Naive thymus-derived CD4-positive, alpha-beta T cell (primary cell): ENCODE measurements at regions not wholly inside any gene's neighbourhood (a gene's known extent, or its start where the extent isn't known, plus 50 kb on each side); places are given as distances from the start of the nearest gene placed in this dataset.

ENCODE experiments used
- ATAC-seq: fragments of 150-1000 bp; cut with Tn5 transposase; 2 replicates; pipeline ENCODE4 v1.10.0; 2021; ENCODE audit warnings: mild to moderate bottlenecking, moderate library complexity
- CTCF ChIA-PET: fragments of 350-600 bp; sonication (Branson Sonifier 250); formaldehyde crosslinking; loops from one replicate; lab custom pipeline; 2021; ENCODE audit warnings: antibody characterized with exemption; lab: Charles Lee
- POLR2A ChIA-PET: fragments of 350-600 bp; sonication (Branson Sonifier 250); formaldehyde crosslinking; loops from one replicate; lab custom pipeline; 2021; ENCODE audit warnings: antibody characterized with exemption, inconsistent platforms; lab: Charles Lee
- DNase-seq, 9 donors: peaks; one replicate each; pipeline versions ENCODE4 v3.0.0 to v3.0.0-alpha.2; 2020 to 2022; ENCODE audit warnings: mixed read lengths in 1 of 9
- H3K27ac ChIP-seq: one replicate; pipeline ENCODE4 v1.7.0; 2013; ENCODE audit warnings: mild to moderate bottlenecking, low read depth, low read length, moderate library complexity
- H3K27me3 ChIP-seq, 2 donors: one replicate each; pipeline ENCODE4 v1.7.0; 2013; ENCODE audit warnings: low read length in 2 of 2, mild to moderate bottlenecking in 2 of 2, moderate library complexity in 2 of 2; ENCODE audit not compliant: control insufficient read depth in 2 of 2, insufficient read depth in 2 of 2
- H3K36me3 ChIP-seq, 3 experiments: 1 replicate in 2 of 3; 2 replicates in 1 of 3; pipeline ENCODE4 v1.7.0; 2013; ENCODE audit warnings: low read length in 3 of 3, mild to moderate bottlenecking in 3 of 3, moderate library complexity in 1 of 3; ENCODE audit not compliant: insufficient read depth in 3 of 3, control insufficient read depth in 2 of 3
- H3K4me1 ChIP-seq, 2 donors: one replicate each; pipeline ENCODE4 v1.7.0; 2013; ENCODE audit warnings: low read length in 2 of 2, mild to moderate bottlenecking in 2 of 2, moderate library complexity in 1 of 2; ENCODE audit not compliant: control insufficient read depth in 2 of 2, insufficient read depth in 2 of 2
- H3K4me3 ChIP-seq: 2 replicates; pipeline ENCODE4 v1.7.0; 2013; ENCODE audit warnings: mild to moderate bottlenecking, low read length
- H3K9me3 ChIP-seq, 3 experiments: 1 replicate in 2 of 3; 2 replicates in 1 of 3; pipeline ENCODE4 v1.7.0; 2013; ENCODE audit warnings: low read length in 3 of 3; ENCODE audit not compliant: control insufficient read depth in 2 of 3
- H3K27ac Mint-ChIP-seq, 9 donors: one replicate each; pipeline ENCODE4 v1.8.0; 2020 to 2022; ENCODE audit warnings: mixed read lengths in 9 of 9, mild to moderate bottlenecking in 8 of 9, moderate library complexity in 5 of 9, inconsistent platforms in 2 of 9
- H3K27me3 Mint-ChIP-seq, 5 donors: one replicate each; pipeline ENCODE4 v1.8.0; 2021 to 2022; ENCODE audit warnings: mixed read lengths in 5 of 5, mild to moderate bottlenecking in 1 of 5
- H3K36me3 Mint-ChIP-seq, 5 donors: one replicate each; pipeline ENCODE4 v1.8.0; 2020 to 2022; ENCODE audit warnings: mixed read lengths in 5 of 5, mild to moderate bottlenecking in 3 of 5, inconsistent platforms in 1 of 5
- H3K4me1 Mint-ChIP-seq, 7 donors: one replicate each; pipeline ENCODE4 v1.8.0; 2020 to 2022; ENCODE audit warnings: mixed read lengths in 7 of 7, mild to moderate bottlenecking in 3 of 7, inconsistent platforms in 1 of 7
- H3K4me3 Mint-ChIP-seq, 10 donors: one replicate each; pipeline ENCODE4 v1.8.0; 2020 to 2022; ENCODE audit warnings: mild to moderate bottlenecking in 10 of 10, mixed read lengths in 10 of 10, moderate library complexity in 6 of 10, inconsistent platforms in 2 of 10
- H3K9me3 Mint-ChIP-seq, 11 donors: one replicate each; pipeline ENCODE4 v1.8.0; 2020 to 2022; ENCODE audit warnings: mixed read lengths in 11 of 11, mild to moderate bottlenecking in 4 of 11, inconsistent platforms in 1 of 11, moderate library complexity in 1 of 11
- intact Hi-C, 2 donors: fragments of 100-400 bp; cut with micrococcal nuclease; formaldehyde crosslinking; loops; one replicate each; pipeline ENCODE4 v1.15.1; 2023

- Histone ChIP-seq H3K27me3 (no peaks in the 10 kb centered on the region), H3K4me3 (no peak overlapping the region), H3K36me3 (no peaks in the 10 kb centered on the region), H3K27ac (no peak overlapping the region), H3K9me3 (no peaks in the 10 kb centered on the region), H3K4me1 (no peaks in the 10 kb centered on the region)
- ATAC-seq (no peak), DNase-seq (no peak)
- no peaks in the 10 kb centered on the region for H3K27me3 Mint-ChIP-seq
- no peak overlapping the region for H3K4me3 Mint-ChIP-seq
- intact Hi-C loops: no loop called here
- H3K4me1 Mint-ChIP-seq: no peaks in the 10 kb centered on the region
- CTCF ChIA-PET: interaction anchor here (0.6 kb wide), 1 partner anchor 160 kb away, joined by 4 read pairs; no protein-coding TSS in a partner anchor
- H3K9me3 Mint-ChIP-seq: peaks cover 0 to 3% (median 0%) of the 10 kb centered on the region in 11 donors
- H3K36me3 Mint-ChIP-seq: no peaks in the 10 kb centered on the region
- no peak overlapping the region for H3K27ac Mint-ChIP-seq
- POLR2A ChIA-PET: no interaction called here
Measured at GRCh38 chr4:124903995-124904722, 191.6 kb upstream of the ANKRD50 start.

GRCh38 chr4:124902001-124902515, 189.5 kb upstream of the ANKRD50 start:
- Mint-ChIP-seq H3K27ac (no peak overlapping the region), H3K4me1 (no peaks in the 10 kb centered on the region), H3K9me3 (peaks cover 0 to 3% (median 0%) of the 10 kb centered on the region in 11 donors), H3K27me3 (no peaks in the 10 kb centered on the region), H3K4me3 (no peak overlapping the region), H3K36me3 (no peaks in the 10 kb centered on the region)
- Histone ChIP-seq H3K36me3 (no peaks in the 10 kb centered on the region), H3K27me3 (no peaks in the 10 kb centered on the region), H3K27ac (no peak overlapping the region), H3K4me3 (no peak overlapping the region), H3K4me1 (no peaks in the 10 kb centered on the region), H3K9me3 (no peaks in the 10 kb centered on the region)
- DNase-seq (no peak), ATAC-seq (no peak)
- ChIA-PET CTCF (no interaction called here), POLR2A (no interaction called here)
- intact Hi-C loops: no loop called here

- no peak for ATAC-seq
- peaks cover 0 to 4% (median 0%) of the 10 kb centered on the region in 11 donors for H3K9me3 Mint-ChIP-seq
Measured at GRCh38 chr4:124899997-124900396, 187.5 kb upstream of the ANKRD50 start.

GRCh38 chr4:124890522-124890921, 178.0 kb upstream of the ANKRD50 start:
- Histone ChIP-seq H3K4me1 (no peaks in the 10 kb centered on the region), H3K36me3 (no peaks in the 10 kb centered on the region), H3K27ac (no peak overlapping the region), H3K4me3 (no peak overlapping the region), H3K27me3 (no peaks in the 10 kb centered on the region), H3K9me3 (no peaks in the 10 kb centered on the region)
- no peak overlapping the region for H3K27ac Mint-ChIP-seq
- no peaks in the 10 kb centered on the region for H3K36me3 Mint-ChIP-seq
- ChIA-PET CTCF (no interaction called here), POLR2A (no interaction called here)
- no peak for DNase-seq
- peaks cover 0 to 7% (median 0%) of the 10 kb centered on the region in 11 donors for H3K9me3 Mint-ChIP-seq
- no peak for ATAC-seq
- no peak overlapping the region for H3K4me3 Mint-ChIP-seq
- intact Hi-C loops: no loop called here
- H3K4me1 Mint-ChIP-seq: no peaks in the 10 kb centered on the region
- no peaks in the 10 kb centered on the region for H3K27me3 Mint-ChIP-seq

More at GRCh38 chr4:124899997-124900396, 187.5 kb upstream of the ANKRD50 start:
- H3K4me1 ChIP-seq: no peaks in the 10 kb centered on the region
- Mint-ChIP-seq H3K4me1 (no peaks in the 10 kb centered on the region), H3K27me3 (no peaks in the 10 kb centered on the region), H3K36me3 (no peaks in the 10 kb centered on the region), H3K27ac (no peak overlapping the region), H3K4me3 (no peak overlapping the region)
- no peaks in the 10 kb centered on the region for H3K27me3 ChIP-seq
- CTCF ChIA-PET: no interaction called here
- no peak for DNase-seq
- no peak overlapping the region for H3K4me3 ChIP-seq
- no peak overlapping the region for H3K27ac ChIP-seq
- POLR2A ChIA-PET: no interaction called here
- intact Hi-C loops: no loop called here
- no peaks in the 10 kb centered on the region for H3K9me3 ChIP-seq
- H3K36me3 ChIP-seq: no peaks in the 10 kb centered on the region

GRCh38 chr4:124887739-124888138, 175.2 kb upstream of the ANKRD50 start:
- no peak overlapping the region for H3K27ac ChIP-seq
- H3K27me3 Mint-ChIP-seq: no peaks in the 10 kb centered on the region
- H3K4me1 Mint-ChIP-seq: no peaks in the 10 kb centered on the region
- H3K27me3 ChIP-seq: no peaks in the 10 kb centered on the region
- no peaks in the 10 kb centered on the region for H3K36me3 ChIP-seq
- POLR2A ChIA-PET: no interaction called here
- intact Hi-C loops: no loop called here
- peaks cover 0 to 7% (median 0%) of the 10 kb centered on the region in 11 donors for H3K9me3 Mint-ChIP-seq
- no peak overlapping the region for H3K4me3 ChIP-seq
- no peak for DNase-seq
- CTCF ChIA-PET: no interaction called here
- H3K36me3 Mint-ChIP-seq: no peaks in the 10 kb centered on the region
- no peak overlapping the region for H3K4me3 Mint-ChIP-seq
- no peaks in the 10 kb centered on the region for H3K4me1 ChIP-seq
- no peak for ATAC-seq
- no peaks in the 10 kb centered on the region for H3K9me3 ChIP-seq
- H3K27ac Mint-ChIP-seq: no peak overlapping the region

GRCh38 chr4:124884316-124884715, 171.8 kb upstream of the ANKRD50 start:
- H3K4me1 ChIP-seq: no peaks in the 10 kb centered on the region
- Mint-ChIP-seq H3K27ac (no peak overlapping the region), H3K36me3 (no peaks in the 10 kb centered on the region), H3K4me3 (no peak overlapping the region), H3K4me1 (no peaks in the 10 kb centered on the region), H3K9me3 (peaks cover 0 to 3% (median 0%) of the 10 kb centered on the region in 11 donors), H3K27me3 (no peaks in the 10 kb centered on the region)
- ChIA-PET POLR2A (no interaction called here), CTCF (no interaction called here)
- DNase-seq: no peak
- no peaks in the 10 kb centered on the region for H3K36me3 ChIP-seq
- no peak for ATAC-seq
- intact Hi-C loops: no loop called here
- no peaks in the 10 kb centered on the region for H3K9me3 ChIP-seq
- H3K4me3 ChIP-seq: no peak overlapping the region
- no peaks in the 10 kb centered on the region for H3K27me3 ChIP-seq
- no peak overlapping the region for H3K27ac ChIP-seq

GRCh38 chr4:124883632-124884031, 171.1 kb upstream of the ANKRD50 start:
- no peaks in the 10 kb centered on the region for H3K27me3 ChIP-seq
- no peaks in the 10 kb centered on the region for H3K9me3 Mint-ChIP-seq
- no peak overlapping the region for H3K4me3 ChIP-seq
- no peak overlapping the region for H3K27ac ChIP-seq
- H3K9me3 ChIP-seq: no peaks in the 10 kb centered on the region
- ATAC-seq (no peak), DNase-seq (no peak)
- no peaks in the 10 kb centered on the region for H3K36me3 ChIP-seq
- H3K4me3 Mint-ChIP-seq: no peak overlapping the region
- ChIA-PET POLR2A (no interaction called here), CTCF (no interaction called here)
- no peaks in the 10 kb centered on the region for H3K4me1 ChIP-seq
- intact Hi-C loops: no loop called here
- H3K27me3 Mint-ChIP-seq: no peaks in the 10 kb centered on the region
- no peak overlapping the region for H3K27ac Mint-ChIP-seq
- H3K4me1 Mint-ChIP-seq: no peaks in the 10 kb centered on the region
- no peaks in the 10 kb centered on the region for H3K36me3 Mint-ChIP-seq
